ENCODE measurements at regions not wholly inside any gene's neighbourhood (a gene's known extent, or its start where the extent isn't known, plus 50 kb on each side); places are given as distances from the start of the nearest gene placed in this dataset.

DNA sequence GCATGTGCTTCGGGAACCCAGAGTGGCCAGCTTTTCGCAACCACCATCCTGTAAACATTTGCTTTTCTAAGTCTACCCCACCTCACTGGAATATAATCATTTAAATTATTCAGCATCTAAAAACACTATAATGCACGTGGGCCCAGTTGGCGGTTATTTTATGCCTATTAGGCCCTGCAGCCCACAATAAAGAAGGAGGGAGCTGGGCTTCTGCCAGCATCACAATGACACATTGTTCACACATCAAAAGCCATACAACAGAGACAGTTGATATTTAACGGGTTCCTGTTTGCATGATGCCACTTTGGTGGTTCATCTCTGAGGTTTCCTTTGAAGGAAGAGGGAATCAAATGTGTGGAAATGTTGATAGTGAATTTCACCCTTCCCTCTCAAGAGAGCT is 916.0 kb upstream of the CELF4 start:
- TF ChIP-seq, protein P1, sequence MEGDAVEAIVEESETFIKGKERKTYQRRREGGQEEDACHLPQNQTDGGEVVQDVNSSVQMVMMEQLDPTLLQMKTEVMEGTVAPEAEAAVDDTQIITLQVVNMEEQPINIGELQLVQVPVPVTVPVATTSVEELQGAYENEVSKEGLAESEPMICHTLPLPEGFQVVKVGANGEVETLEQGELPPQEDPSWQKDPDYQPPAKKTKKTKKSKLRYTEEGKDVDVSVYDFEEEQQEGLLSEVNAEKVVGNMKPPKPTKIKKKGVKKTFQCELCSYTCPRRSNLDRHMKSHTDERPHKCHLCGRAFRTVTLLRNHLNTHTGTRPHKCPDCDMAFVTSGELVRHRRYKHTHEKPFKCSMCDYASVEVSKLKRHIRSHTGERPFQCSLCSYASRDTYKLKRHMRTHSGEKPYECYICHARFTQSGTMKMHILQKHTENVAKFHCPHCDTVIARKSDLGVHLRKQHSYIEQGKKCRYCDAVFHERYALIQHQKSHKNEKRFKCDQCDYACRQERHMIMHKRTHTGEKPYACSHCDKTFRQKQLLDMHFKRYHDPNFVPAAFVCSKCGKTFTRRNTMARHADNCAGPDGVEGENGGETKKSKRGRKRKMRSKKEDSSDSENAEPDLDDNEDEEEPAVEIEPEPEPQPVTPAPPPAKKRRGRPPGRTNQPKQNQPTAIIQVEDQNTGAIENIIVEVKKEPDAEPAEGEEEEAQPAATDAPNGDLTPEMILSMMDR (IDR thresholded peaks at IDR 0.05): no peak
- TF ChIP-seq POLR2A (IDR thresholded peaks at IDR 0.05) (no peak), EP300 (IDR thresholded peaks at IDR 0.05) (no peak), POLR2AphosphoS5 (IDR thresholded peaks at IDR 0.05) (no peak)
- no peak for ATAC-seq (ENCODE audit: low FRiP score in 2 of 2)
- H3K27ac ChIP-seq: no peak overlapping the region

GRCh38 chr18:38475686-38476085 is 910.1 kb upstream of the CELF4 start:
- TF ChIP-seq POLR2AphosphoS5 (IDR thresholded peaks at IDR 0.05) (no peak), EP300 (IDR thresholded peaks at IDR 0.05) (no peak), POLR2A (IDR thresholded peaks at IDR 0.05) (no peak)
- Histone ChIP-seq H3K4me1 (no peaks in the 10 kb centered on the region), H3K27ac (no peak overlapping the region), H3K4me3 (no peak overlapping the region), H3K9me3 (no peaks in the 10 kb centered on the region), H3K27me3 (no peaks in the 10 kb centered on the region), H3K36me3 (no peaks in the 10 kb centered on the region)
- 65 to 68% methylated on average over 2 of the region's 2 CpGs for WGBS, 2 donors
- DNase-seq (no peak), ATAC-seq (ENCODE audit: low FRiP score in 2 of 2) (no peak)

More for the DNA sequence above, 916.0 kb upstream of the CELF4 start:
- H3K4me3 ChIP-seq: no peak overlapping the region
- no peak for DNase-seq
- no peaks in the 10 kb centered on the region for H3K4me1 ChIP-seq
- no peaks in the 10 kb centered on the region for H3K9me3 ChIP-seq
- WGBS, 2 donors: 46 to 66% methylated on average over 5 of the region's 5 CpGs
- no peaks in the 10 kb centered on the region for H3K27me3 ChIP-seq
- no peaks in the 10 kb centered on the region for H3K36me3 ChIP-seq

DNA sequence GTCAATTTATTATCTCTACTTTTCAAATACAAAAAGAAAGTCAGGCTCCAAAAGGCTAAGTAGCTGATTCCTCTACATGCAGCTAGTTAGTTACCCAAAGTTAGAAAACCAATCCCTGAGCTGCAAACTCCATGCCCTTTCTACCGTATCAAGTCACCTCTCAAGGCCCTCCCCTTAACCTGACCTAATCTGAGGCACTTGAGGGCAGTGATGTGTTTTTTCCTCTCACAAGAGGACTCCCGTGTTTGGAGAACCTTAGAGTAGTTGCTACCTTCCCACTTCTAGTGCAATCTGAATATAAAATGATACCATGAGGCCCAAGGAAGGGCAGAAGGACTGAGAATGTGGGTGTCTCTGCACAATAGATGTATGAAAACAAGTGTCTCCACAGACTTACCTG is 907.9 kb upstream of the CELF4 start:
- Histone ChIP-seq H3K27ac (no peak overlapping the region), H3K9me3 (no peaks in the 10 kb centered on the region), H3K4me1 (no peaks in the 10 kb centered on the region), H3K4me3 (no peak overlapping the region), H3K27me3 (no peaks in the 10 kb centered on the region), H3K36me3 (no peaks in the 10 kb centered on the region)
- ATAC-seq (ENCODE audit: low FRiP score in 2 of 2) (no peak), DNase-seq (no peak)
- 45 to 69% methylated on average over 2 of the region's 2 CpGs for WGBS, 2 donors
- TF ChIP-seq EP300 (IDR thresholded peaks at IDR 0.05) (no peak), POLR2A (IDR thresholded peaks at IDR 0.05) (no peak), POLR2AphosphoS5 (IDR thresholded peaks at IDR 0.05) (no peak)
- TF ChIP-seq, protein P1 (IDR thresholded peaks at IDR 0.05): no peak

GRCh38 chr18:38470421-38470820 is 904.8 kb upstream of the CELF4 start:
- ATAC-seq (ENCODE audit: low FRiP score in 2 of 2) (no peak), DNase-seq (no peak)
- TF ChIP-seq, protein P1 (IDR thresholded peaks at IDR 0.05): no peak
- TF ChIP-seq POLR2AphosphoS5 (IDR thresholded peaks at IDR 0.05): no peak
- TF ChIP-seq EP300 (IDR thresholded peaks at IDR 0.05): no peak
- TF ChIP-seq POLR2A (IDR thresholded peaks at IDR 0.05): no peak
- Histone ChIP-seq H3K4me1 (no peaks in the 10 kb centered on the region), H3K36me3 (no peaks in the 10 kb centered on the region), H3K27me3 (no peaks in the 10 kb centered on the region), H3K9me3 (no peaks in the 10 kb centered on the region), H3K27ac (no peak overlapping the region), H3K4me3 (no peak overlapping the region)

DNA sequence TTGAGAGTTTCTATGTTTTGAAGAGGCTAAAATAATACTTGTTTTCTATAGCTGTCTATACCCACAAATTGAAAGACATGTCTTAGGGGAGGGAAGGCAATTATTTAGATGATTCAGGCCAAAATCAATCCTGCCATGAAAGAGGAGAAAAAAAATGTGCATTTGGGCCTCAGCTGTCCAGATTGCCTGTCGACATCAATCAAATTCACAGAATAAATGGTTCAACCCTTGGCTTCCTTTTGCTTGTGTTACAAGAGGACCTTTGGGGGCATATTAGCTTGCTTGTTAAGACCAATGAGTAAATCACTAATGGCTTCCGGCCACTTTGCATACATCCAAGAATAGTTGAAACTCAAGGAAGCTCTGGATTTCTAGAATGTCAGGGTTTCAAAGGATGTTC is 900.8 kb upstream of the CELF4 start:
- TF ChIP-seq EP300 (IDR thresholded peaks at IDR 0.05) (no peak), POLR2A (IDR thresholded peaks at IDR 0.05) (no peak), POLR2AphosphoS5 (IDR thresholded peaks at IDR 0.05) (no peak)
- TF ChIP-seq, protein P1 (IDR thresholded peaks at IDR 0.05): no peak
- DNase-seq: no peak
- no peak for ATAC-seq (ENCODE audit: low FRiP score in 2 of 2)

More for the DNA sequence above, 900.8 kb upstream of the CELF4 start:
- Histone ChIP-seq H3K36me3 (no peaks in the 10 kb centered on the region), H3K27ac (no peak overlapping the region), H3K4me3 (no peak overlapping the region), H3K9me3 (no peaks in the 10 kb centered on the region), H3K27me3 (no peaks in the 10 kb centered on the region), H3K4me1 (no peaks in the 10 kb centered on the region)
- 88% methylated on average over 2 of the region's 2 CpGs for WGBS, 2 donors
